ENCODE measurements at regions not wholly inside any gene's neighbourhood (a gene's known extent, or its start where the extent isn't known, plus 50 kb on each side); places are given as distances from the start of the nearest gene placed in this dataset.

- TF ChIP-seq EZH2 (IDR thresholded peaks at IDR 0.05; ENCODE audit: borderline replicate concordance, low read depth, low read length, severe bottlenecking), result no peak
- TF ChIP-seq, protein P1, sequence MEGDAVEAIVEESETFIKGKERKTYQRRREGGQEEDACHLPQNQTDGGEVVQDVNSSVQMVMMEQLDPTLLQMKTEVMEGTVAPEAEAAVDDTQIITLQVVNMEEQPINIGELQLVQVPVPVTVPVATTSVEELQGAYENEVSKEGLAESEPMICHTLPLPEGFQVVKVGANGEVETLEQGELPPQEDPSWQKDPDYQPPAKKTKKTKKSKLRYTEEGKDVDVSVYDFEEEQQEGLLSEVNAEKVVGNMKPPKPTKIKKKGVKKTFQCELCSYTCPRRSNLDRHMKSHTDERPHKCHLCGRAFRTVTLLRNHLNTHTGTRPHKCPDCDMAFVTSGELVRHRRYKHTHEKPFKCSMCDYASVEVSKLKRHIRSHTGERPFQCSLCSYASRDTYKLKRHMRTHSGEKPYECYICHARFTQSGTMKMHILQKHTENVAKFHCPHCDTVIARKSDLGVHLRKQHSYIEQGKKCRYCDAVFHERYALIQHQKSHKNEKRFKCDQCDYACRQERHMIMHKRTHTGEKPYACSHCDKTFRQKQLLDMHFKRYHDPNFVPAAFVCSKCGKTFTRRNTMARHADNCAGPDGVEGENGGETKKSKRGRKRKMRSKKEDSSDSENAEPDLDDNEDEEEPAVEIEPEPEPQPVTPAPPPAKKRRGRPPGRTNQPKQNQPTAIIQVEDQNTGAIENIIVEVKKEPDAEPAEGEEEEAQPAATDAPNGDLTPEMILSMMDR (IDR thresholded peaks at IDR 0.05; ENCODE audit: extremely low read depth in 1 of 2, insufficient read depth in 1 of 2, low read depth in 1 of 2, low read length in 2 of 2), result no peak
- TF ChIP-seq FOS (IDR thresholded peaks at IDR 0.05; ENCODE audit: borderline replicate concordance, insufficient read depth, low read length), result no peak
- TF ChIP-seq POLR2AphosphoS5 (IDR thresholded peaks at IDR 0.05; ENCODE audit: insufficient read depth, low read depth, low read length), result no peak
- TF ChIP-seq JUN (IDR thresholded peaks at IDR 0.05; ENCODE audit: borderline replicate concordance, insufficient read depth, insufficient read length, low read depth), result no peak
- no peak for TF ChIP-seq POLR2A (IDR thresholded peaks at IDR 0.05; ENCODE audit: low read depth, low read length)
- TF ChIP-seq MAX (IDR thresholded peaks at IDR 0.05; ENCODE audit: insufficient read depth, insufficient read length), result no peak
- no peak for TF ChIP-seq MYC (IDR thresholded peaks at IDR 0.05; ENCODE audit: low read depth, low read length)
Observed at GRCh38 chr5:30605693-30606268, 587.7 kb upstream of the CDH6 start.

Measured in endothelial cell of umbilical vein (primary cell).